Loucy (cell line): ENCODE measurements at regions not wholly inside any gene's neighbourhood (a gene's known extent, or its start where the extent isn't known, plus 50 kb on each side); places are given as distances from the start of the nearest gene placed in this dataset.
"Not testable (repeated sequence)": the region's sequence is repeated elsewhere in the genome, so short reads cannot be mapped to it uniquely, and the experiment has no call there.

Source experiments
- H2AFZ ChIP-seq: fragments of 200-600 bp; sonication (generic); 2 replicates; pipeline ENCODE4 v1.6.0; 2016; ENCODE audit warnings: antibody characterized with exemption, mild to moderate bottlenecking, low read length, moderate library complexity
- H3F3A ChIP-seq: fragments of 200-600 bp; 2 replicates; pipeline ENCODE4 v1.6.0; 2016; ENCODE audit warnings: antibody characterized with exemption, low read depth, mild to moderate bottlenecking
- H3K27me3 ChIP-seq: fragments of 200-600 bp; sonication (generic); 2 replicates; pipeline ENCODE4 v1.6.1; 2014; ENCODE audit warnings: low read length, mild to moderate bottlenecking; ENCODE audit not compliant: insufficient read depth, poor library complexity, severe bottlenecking
- H3K36me3 ChIP-seq: fragments of 200-600 bp; sonication (generic); 2 replicates; pipeline ENCODE4 v1.6.1; 2016; ENCODE audit warnings: low read length; ENCODE audit not compliant: insufficient read depth
- H3K4me1 ChIP-seq: fragments of 200-600 bp; sonication (generic); 2 replicates; pipeline ENCODE4 v1.5.1; 2014; ENCODE audit warnings: low read length, mild to moderate bottlenecking; ENCODE audit not compliant: insufficient read depth, poor library complexity, severe bottlenecking
- H3K4me2 ChIP-seq: fragments of 200-600 bp; sonication (generic); 2 replicates; pipeline ENCODE4 v1.6.0; 2014; ENCODE audit warnings: antibody characterized with exemption, low read length, low read depth, mild to moderate bottlenecking; ENCODE audit not compliant: poor library complexity, severe bottlenecking
- H3K4me3 ChIP-seq: fragments of 200-600 bp; sonication (generic); 2 replicates; pipeline ENCODE4 v1.5.1; 2014; ENCODE audit warnings: low read length, mild to moderate bottlenecking, mixed read lengths; ENCODE audit not compliant: poor library complexity, severe bottlenecking
- H3K79me2 ChIP-seq: fragments of 200-600 bp; sonication (generic); 2 replicates; pipeline ENCODE4 v1.6.1; 2014; ENCODE audit warnings: low read length; ENCODE audit not compliant: insufficient read depth
- H3K9ac ChIP-seq: fragments of 200-600 bp; sonication (generic); 2 replicates; pipeline ENCODE4 v1.6.0; 2014; ENCODE audit warnings: mild to moderate bottlenecking, low read depth, low read length, moderate library complexity; ENCODE audit not compliant: poor library complexity, severe bottlenecking
- H3K9me2 ChIP-seq: fragments of 200-600 bp; sonication (generic); replicated peaks from 2 replicates; pipeline ENCODE4 v1.6.1; 2016; ENCODE audit warnings: low read depth, low read length, mixed read lengths
- H3K9me3 ChIP-seq: fragments of 200-600 bp; sonication (generic); 2 replicates; pipeline ENCODE4 v1.6.1; 2014; ENCODE audit warnings: mild to moderate bottlenecking, antibody characterized with exemption, low read length, low read depth; ENCODE audit not compliant: insufficient read depth
- H4K20me1 ChIP-seq: fragments of 200-600 bp; sonication (generic); 2 replicates; pipeline ENCODE4 v1.6.0; 2014; ENCODE audit warnings: antibody characterized with exemption, low read length, mild to moderate bottlenecking; ENCODE audit not compliant: insufficient read depth, poor library complexity, severe bottlenecking
- EZH2phosphoT487 ChIP-seq: fragments of 200-600 bp; IDR thresholded peaks from 2 replicates; pipeline ENCODE4 v1.6.1; 2018; ENCODE audit warnings: antibody characterized with exemption, mild to moderate bottlenecking, moderate library complexity, borderline replicate concordance
- TF ChIP-seq, protein P1 (sequence below): fragments of 200-600 bp; sonication (generic); conservative IDR thresholded peaks from 2 replicates; pipeline ENCODE4 v1.5.1; 2014; ENCODE audit warnings: mild to moderate bottlenecking, antibody characterized with exemption, low read length

DNA sequence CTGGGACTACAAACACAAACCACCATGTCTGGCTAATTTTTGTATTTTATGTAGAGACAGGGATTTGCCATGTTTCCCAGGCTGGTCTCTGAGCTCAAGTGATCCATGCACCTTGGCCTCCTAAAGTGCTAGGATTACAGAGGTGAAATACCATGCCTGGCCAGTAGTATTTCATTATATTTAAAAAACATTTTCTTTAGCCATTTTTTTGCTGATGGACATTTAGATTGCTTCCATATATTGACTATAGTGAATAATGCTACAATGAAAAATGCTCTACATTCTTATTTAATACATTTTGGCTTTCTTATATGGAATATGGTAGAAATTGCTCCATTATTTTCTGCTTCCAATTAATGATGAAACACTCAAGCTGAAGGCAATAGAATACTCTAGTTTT is 1439.7 kb downstream of the FSTL5 start:
- no peak overlapping the region for H3K4me3 ChIP-seq
- no peak overlapping the region for H3K9ac ChIP-seq
- no peak overlapping the region for H3K4me2 ChIP-seq
- H3K9me3 ChIP-seq: no peaks in the 10 kb centered on the region
- H3K4me1 ChIP-seq: no peaks in the 10 kb centered on the region
- no peaks in the 10 kb centered on the region for H3K36me3 ChIP-seq
- no peaks in the 10 kb centered on the region for H3K79me2 ChIP-seq
- TF ChIP-seq EZH2phosphoT487: no peak
- TF ChIP-seq, protein P1, sequence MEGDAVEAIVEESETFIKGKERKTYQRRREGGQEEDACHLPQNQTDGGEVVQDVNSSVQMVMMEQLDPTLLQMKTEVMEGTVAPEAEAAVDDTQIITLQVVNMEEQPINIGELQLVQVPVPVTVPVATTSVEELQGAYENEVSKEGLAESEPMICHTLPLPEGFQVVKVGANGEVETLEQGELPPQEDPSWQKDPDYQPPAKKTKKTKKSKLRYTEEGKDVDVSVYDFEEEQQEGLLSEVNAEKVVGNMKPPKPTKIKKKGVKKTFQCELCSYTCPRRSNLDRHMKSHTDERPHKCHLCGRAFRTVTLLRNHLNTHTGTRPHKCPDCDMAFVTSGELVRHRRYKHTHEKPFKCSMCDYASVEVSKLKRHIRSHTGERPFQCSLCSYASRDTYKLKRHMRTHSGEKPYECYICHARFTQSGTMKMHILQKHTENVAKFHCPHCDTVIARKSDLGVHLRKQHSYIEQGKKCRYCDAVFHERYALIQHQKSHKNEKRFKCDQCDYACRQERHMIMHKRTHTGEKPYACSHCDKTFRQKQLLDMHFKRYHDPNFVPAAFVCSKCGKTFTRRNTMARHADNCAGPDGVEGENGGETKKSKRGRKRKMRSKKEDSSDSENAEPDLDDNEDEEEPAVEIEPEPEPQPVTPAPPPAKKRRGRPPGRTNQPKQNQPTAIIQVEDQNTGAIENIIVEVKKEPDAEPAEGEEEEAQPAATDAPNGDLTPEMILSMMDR: no peak
- H4K20me1 ChIP-seq: no peaks in the 10 kb centered on the region
- no peak overlapping the region for H2AFZ ChIP-seq
- H3K9me2 ChIP-seq: no peaks in the 10 kb centered on the region
- H3F3A ChIP-seq: no peaks in the 10 kb centered on the region
- no peaks in the 10 kb centered on the region for H3K27me3 ChIP-seq

DNA sequence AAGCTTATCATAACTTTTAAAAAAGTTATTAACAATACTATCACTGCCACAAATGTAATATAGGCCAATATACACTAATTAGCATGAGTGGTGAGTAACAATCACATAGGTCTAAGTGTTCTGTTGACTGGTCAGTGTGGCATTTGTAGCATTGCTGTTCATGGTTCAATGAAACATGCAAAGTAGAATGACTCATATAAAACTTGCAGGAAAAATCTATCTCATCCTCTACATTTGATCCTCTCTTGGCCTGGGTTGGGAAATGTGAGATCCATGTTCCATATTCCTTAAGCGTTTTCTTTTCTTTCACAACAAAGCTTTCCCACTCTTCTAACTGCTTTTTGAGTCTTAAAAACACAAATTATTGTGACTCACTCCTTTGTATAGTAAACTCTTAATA is 1418.7 kb downstream of the FSTL5 start:
- no peak overlapping the region for H3K4me3 ChIP-seq
- H3F3A ChIP-seq: no peaks in the 10 kb centered on the region
- no peaks in the 10 kb centered on the region for H3K36me3 ChIP-seq
- no peak overlapping the region for H2AFZ ChIP-seq
- no peaks in the 10 kb centered on the region for H3K4me1 ChIP-seq
- H4K20me1 ChIP-seq: no peaks in the 10 kb centered on the region
- TF ChIP-seq, protein P1: no peak
- TF ChIP-seq EZH2phosphoT487: no peak
- H3K9ac ChIP-seq: no peak overlapping the region
- no peak overlapping the region for H3K4me2 ChIP-seq
- no peaks in the 10 kb centered on the region for H3K27me3 ChIP-seq
- no peaks in the 10 kb centered on the region for H3K79me2 ChIP-seq
- no peaks in the 10 kb centered on the region for H3K9me2 ChIP-seq
- no peaks in the 10 kb centered on the region for H3K9me3 ChIP-seq

DNA sequence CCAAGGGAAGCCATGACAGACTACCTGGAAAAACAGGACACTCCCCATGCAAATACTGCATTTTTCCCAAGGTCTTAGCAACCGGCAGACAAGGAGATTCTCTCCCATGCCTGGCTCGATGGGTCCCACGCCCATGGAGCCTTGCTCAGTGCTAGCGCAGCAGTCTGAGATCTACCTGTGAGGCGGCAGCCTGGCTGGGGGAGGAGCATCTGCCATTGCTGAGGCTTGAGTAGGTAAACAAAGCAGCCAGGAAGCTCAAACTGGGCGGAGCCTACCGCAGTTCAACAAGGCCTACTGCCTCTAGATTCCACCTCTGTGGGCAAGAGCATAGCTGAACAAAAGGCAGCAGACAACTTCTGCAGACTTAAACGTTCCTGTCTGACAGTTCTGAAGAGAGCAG is 1417.2 kb downstream of the FSTL5 start:
- H4K20me1 ChIP-seq, H3K36me3 ChIP-seq, H3K9me3 ChIP-seq, H2AFZ ChIP-seq, H3F3A ChIP-seq, H3K79me2 ChIP-seq, H3K4me2 ChIP-seq, H3K4me3 ChIP-seq, H3K4me1 ChIP-seq, H3K9me2 ChIP-seq, H3K9ac ChIP-seq, H3K27me3 ChIP-seq: not testable (repeated sequence)

DNA sequence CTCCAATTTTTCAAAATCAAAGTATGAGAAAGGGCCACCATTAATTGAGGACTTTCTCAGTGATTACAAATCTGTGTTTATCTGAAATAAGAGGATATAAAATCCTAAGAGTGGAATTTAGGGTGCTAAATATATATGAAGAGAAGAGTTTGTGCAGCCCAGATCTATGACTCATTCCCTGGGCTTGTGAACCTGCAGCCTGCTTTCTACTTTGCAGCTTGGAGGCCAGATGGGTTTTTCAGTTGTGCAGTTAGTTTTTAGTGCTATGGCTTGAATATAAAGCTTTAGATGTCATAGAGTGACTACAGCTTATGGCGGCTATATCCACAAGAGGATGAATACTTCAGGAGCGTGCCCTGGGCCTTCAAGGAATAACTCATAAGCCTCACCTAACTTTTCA is 1391.1 kb downstream of the FSTL5 start:
- H2AFZ ChIP-seq: no peak overlapping the region
- no peaks in the 10 kb centered on the region for H3K79me2 ChIP-seq
- H3K36me3 ChIP-seq: no peaks in the 10 kb centered on the region
- no peak overlapping the region for H3K4me3 ChIP-seq
- no peaks in the 10 kb centered on the region for H3K27me3 ChIP-seq
- H3K9ac ChIP-seq: no peak overlapping the region
- no peaks in the 10 kb centered on the region for H3K9me3 ChIP-seq
- no peaks in the 10 kb centered on the region for H3K4me1 ChIP-seq
- no peaks in the 10 kb centered on the region for H3K9me2 ChIP-seq
- H3F3A ChIP-seq: no peaks in the 10 kb centered on the region
- H4K20me1 ChIP-seq: peaks cover 2% of the 10 kb centered on the region
- no peak overlapping the region for H3K4me2 ChIP-seq
- TF ChIP-seq EZH2phosphoT487: no peak
- TF ChIP-seq, protein P1: no peak
